ENCODE measurements at regions not wholly inside any gene's neighbourhood (a gene's known extent, or its start where the extent isn't known, plus 50 kb on each side); places are given as distances from the start of the nearest gene placed in this dataset.

DNA sequence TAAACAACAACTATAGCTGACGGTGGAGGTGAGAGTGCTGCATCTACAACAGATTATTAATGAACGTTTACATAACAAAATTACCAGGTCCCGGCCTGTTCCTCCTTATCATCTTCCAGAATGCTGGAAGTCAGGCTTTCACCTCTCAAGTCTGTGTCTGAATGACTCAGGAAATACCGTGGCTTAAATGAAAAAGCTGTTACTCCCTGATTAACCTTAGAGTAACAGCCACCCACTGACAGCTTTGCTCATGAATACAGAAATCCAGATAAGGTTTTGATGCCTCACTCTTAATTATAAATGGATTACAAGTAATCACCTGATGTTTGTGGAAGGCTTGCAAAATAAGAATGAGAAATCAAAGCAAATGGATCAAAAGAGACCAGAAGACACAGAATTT is 885.3 kb upstream of the CELF4 start:
- intact Hi-C loops (cut with DNase I): no loop called here
- DNase-seq (ENCODE audit: low spot score): no peak
- ATAC-seq: no peak

DNA sequence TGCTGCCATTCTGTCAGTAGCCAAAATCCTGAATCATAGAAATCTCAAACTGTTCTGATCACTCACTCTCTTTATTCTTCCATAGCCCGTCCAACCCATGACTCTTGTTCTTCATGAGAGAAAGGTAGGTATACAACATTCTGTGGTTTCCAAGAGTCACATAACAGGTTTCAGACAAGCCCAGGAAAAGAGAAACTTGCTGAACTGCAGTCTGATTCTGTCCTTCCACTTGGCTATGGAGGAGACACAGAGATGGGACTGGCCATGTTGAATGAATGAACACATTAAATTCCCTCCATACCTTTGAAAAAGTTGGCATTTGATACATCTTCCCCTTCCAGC is 880.2 kb upstream of the CELF4 start:
- ATAC-seq (no peak), DNase-seq (ENCODE audit: low spot score) (no peak)
- intact Hi-C loops (cut with DNase I): no loop called here

DNA sequence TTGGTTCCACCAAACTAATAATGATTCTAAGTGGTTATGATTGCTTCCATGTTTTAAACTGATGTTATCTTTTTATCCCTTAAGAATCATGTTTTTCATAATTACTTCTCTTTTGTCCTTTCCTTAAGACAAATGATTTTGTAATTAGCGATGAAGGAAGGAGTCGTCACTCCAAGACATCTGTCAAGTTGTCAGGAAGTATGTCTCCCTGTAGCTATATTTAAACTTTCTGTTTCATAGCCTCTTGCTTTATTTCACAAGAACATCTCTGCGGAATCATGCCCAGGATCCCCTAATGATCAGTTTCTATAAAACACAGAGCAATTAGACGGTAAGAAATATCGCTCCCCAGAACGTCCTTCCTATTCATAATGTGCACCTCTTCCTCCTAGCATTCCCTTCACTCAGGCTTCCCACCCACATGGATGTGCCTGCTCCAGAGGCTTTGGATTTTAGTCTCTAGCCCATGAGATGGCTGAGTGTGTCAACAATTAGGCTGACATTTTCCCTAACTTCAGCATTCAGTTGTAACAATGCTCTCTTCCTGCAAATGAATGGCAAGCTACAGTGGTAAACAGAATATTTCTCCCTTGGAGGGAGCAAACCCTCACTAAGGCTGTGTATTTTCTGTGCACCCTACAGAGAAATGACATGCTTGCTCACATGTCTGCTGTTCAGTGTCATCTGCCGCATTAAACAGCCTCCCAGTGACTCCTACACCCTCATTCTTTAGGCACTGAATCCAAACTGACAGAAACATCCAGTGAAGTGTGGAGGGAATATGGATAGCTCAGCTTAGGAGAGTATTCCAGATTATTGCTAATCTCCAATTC is 879.6 kb upstream of the CELF4 start:
- intact Hi-C loops (cut with DNase I): no loop called here
- no peak for ATAC-seq
- no peak for DNase-seq (ENCODE audit: low spot score)

DNA sequence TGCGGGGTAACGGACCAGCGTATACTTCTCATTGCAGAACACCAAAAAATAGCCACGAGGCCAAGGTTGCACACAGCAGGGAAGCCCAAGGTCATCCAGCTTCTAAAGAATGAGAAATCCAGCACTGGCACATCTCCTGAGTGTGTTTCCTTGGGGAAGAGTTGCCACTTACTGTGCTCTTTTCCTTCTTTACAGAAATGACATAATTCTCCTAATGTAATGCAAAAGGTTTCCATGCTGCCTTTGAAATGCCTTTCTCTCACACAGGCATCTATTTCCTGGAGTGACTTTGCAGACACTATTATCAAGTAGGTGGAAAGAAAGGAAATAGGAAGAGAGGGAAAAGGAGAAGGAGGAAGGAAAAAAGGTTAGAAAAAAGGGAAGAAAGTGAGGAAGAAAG is 862.1 kb upstream of the CELF4 start:
- no peak for ATAC-seq
- DNase-seq (ENCODE audit: low spot score): no peak
- intact Hi-C loops (cut with DNase I): no loop called here

DNA sequence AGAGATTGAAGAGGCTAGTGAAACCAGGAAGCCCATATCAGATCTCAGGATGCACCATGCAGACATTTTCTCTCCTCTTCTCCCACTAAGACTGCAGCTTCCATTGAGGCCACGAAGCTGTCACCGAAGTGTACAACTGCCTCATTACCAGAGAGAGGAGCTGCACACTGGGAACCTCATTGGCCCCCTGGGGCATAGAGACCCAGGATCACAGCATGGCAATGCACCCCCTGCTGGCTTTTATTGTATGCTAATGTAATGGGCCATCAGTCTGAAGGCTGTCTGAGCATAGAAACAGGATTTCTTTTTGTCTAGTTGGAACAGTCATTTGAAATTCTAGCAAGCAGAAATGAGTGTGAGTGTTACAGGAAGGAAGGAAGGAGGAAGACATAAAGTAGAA is 861.6 kb upstream of the CELF4 start:
- ATAC-seq (no peak), DNase-seq (ENCODE audit: low spot score) (no peak)
- intact Hi-C loops (cut with DNase I): no loop called here

DNA sequence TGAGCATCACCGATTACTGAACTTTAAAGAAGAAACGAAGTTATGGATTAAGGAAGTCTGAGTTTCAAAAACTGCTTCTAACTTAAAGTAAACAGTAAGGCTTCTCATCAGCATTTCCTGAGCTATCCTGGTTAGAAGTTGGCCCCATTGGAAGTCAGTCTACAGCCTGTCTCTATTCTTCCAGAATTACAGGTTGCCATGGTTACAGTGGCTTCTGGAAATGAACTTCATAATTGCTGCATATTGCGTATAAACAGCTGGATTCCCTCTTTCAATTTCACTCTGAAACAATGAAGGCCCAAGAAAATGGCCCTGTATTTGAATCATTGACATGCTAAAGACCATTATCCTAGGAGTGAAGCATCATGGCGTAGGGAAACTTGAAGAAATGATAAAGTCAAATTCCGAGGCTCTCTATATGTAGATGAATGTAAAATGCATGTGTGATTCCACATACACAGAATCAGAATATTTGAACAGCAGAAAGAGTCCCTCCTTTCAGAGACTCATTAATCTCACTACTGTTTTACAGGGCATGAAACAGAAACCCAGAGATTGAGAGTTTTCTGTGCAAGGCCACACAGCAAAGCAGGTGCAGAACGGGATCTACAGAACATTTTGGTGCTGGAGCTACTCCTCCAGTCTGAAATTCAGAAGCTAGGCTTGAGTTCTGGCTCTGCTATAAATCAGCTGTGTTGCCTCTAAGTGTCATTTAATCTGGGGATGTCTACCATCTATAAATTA is 856.4 kb upstream of the CELF4 start:
- DNase-seq (ENCODE audit: low spot score): no peak
- no peak for ATAC-seq
- intact Hi-C loops (cut with DNase I): no loop called here

DNA sequence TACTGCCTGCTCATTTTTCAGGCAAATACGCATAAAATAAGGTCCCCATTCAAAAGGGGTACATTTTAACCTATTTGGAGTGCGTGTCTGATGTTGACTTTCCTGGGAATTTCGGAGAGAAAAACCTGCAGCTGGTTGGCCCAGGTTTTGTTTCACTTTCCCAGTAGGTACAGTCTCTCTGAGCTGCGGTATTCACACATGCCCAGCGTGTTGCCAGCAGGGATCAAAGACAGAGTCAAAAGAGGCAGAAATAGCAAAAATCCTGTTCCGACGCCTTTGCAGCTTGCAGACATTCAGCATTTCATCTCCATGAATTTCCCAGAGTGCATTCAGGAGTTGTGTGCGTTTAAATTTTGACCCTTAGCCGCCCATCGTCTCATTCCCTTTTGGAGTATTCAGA is 855.4 kb upstream of the CELF4 start:
- no peak for DNase-seq (ENCODE audit: low spot score)
- intact Hi-C loops (cut with DNase I): no loop called here

DNA sequence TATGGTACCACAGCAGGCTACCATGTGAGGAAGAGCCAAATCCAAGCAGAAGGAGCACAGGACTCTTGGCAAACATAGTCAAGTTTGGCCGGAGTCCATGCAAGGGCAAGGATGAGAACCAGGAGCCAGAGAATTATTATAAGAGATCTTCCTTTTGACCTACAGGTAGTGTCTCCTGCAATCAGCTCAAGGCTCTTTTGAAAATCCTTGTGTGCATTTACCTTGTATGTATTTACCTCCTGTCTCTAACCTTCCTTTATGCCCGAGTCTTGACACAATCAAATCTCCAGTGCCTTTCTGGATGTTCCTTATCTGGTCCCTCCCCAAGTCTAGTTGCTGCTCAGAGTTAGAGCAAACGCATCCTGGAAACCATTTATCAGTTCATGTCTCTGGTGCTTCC is 855.0 kb upstream of the CELF4 start:
- no peak for DNase-seq (ENCODE audit: low spot score)
- intact Hi-C loops (cut with DNase I): no loop called here
- ATAC-seq: no peak

More for the DNA sequence above, 855.4 kb upstream of the CELF4 start:
- no peak for ATAC-seq

DNA sequence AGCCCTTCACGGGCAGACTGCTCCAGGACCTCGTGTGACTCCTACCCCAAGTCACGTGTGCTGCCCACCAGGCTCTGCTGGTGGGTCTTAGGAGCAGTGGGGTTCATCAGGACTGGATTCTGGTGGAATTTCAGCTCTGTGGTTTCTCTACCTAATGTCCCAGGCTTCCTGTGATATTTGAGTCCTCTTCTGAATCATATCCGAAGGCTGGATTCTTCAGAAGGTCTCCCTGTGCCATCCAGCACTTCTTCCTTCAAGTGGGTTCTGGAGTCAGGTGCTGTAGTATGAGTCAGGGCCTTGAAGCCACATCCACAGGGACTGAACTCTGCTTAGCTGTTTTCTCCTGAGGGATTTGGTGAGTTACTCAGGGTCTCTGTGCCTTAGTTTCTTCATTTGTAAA is 850.2 kb upstream of the CELF4 start:
- ATAC-seq (no peak), DNase-seq (ENCODE audit: low spot score) (no peak)
- intact Hi-C loops (cut with DNase I): loop anchor here (5.0 kb wide), 1 partner anchor 1424 kb away; no protein-coding TSS in a partner anchor

DNA sequence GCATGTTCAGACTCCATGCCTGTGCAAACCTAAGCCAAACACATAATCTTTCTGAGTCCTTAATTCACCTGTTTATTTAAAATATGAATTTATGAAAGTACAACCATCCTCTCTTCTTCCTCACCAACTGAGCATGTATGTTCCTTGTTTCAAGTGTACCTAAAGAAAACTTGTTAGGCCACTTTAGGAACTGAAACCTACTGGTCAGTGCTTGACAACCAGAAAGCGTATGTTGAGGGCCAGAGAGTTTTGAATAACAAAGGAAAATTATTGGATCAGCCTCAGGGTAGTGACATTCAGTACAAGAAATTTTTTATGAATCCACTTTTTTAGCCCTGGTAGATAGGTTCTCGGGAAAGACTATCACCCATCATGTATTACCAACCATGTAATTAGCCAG is 847.6 kb upstream of the CELF4 start:
- DNase-seq (ENCODE audit: low spot score): no peak
- no peak for ATAC-seq
- intact Hi-C loops (cut with DNase I): loop anchor here (5.0 kb wide), 1 partner anchor 61 kb away; no protein-coding TSS in a partner anchor

DNA sequence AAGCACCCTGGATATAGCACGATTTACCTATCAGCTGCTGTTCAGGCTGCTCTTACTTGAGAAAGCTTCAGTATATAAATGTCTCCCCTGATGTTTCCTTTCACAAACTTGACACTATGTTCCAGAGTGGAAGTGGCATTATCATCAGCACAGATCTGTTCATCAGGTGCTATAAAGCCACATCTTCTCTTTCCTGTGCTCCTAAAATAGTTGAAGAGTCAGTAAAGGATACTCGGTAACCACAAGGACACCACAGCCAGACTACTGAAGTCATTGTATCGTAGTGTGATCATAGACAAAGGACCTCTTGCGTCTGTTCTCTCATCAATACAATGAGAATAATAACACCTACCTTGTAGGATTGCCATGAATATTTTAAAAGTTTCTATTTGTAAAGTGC is 841.0 kb upstream of the CELF4 start:
- no peak for DNase-seq (ENCODE audit: low spot score)
- intact Hi-C loops (cut with DNase I): no loop called here
- ATAC-seq: no peak

DNA sequence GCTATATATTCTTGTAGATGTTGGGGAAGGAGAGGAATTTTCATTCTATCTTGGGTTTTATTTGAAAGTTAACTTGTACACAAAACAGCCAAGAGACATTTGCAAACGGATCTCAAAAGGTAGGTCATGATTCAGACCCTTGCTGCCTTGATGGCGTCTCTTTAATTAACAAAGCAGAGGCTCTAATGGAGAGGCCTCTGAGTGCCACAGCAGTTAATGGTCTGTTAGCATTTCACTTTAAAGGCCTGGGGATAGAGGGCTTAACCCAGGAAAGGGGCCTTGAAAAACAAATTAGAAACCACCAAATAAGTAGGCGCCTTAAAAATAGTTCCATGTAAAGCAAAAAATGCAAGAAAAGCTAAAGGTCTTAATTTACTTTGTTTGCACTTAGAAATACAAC is 836.9 kb upstream of the CELF4 start:
- DNase-seq (ENCODE audit: low spot score): no peak
- intact Hi-C loops (cut with DNase I): no loop called here
- ATAC-seq: no peak

DNA sequence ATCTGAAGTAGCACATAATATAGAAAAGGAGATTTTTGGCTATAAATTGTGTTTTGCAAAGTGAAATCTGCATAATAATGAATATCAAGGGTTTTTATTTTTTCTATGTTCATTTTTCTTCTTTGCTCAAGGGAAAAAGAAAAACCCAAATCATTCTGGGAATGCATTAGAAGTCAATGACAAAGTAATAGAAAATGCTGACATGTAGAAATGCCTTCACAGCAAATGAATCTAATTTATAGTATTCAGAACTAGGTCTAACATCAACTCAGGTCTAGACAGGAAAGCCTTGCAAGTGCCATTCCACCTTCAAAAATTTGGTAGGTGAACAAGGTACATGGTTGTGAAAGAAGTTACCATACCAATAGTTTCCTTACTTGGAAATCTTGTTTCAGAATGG is 831.5 kb upstream of the CELF4 start:
- intact Hi-C loops (cut with DNase I): no loop called here

DNA sequence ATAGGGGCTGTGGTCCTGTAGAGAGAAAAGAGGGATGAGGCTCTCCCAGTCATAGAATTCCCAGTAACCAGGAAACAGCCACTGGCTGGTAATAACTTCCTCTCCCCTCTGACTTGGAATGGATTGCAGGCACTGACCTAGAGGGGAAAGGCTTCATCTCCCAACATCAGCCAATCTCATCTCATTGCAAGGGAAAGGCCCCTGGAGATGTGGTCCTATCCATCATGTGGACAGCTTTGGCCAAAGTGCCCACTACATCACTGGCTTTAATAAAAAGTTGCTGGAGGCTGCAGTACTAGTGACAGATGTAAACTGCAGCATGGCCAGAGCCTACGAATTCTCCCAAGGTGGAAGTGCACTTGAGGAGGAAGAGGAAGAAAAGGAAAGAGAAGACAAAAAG is 820.5 kb upstream of the CELF4 start:
- intact Hi-C loops (cut with DNase I): no loop called here
- no peak for DNase-seq (ENCODE audit: low spot score)
- ATAC-seq: no peak

More for the DNA sequence above, 831.5 kb upstream of the CELF4 start:
- ATAC-seq (no peak), DNase-seq (ENCODE audit: low spot score) (no peak)

DNA sequence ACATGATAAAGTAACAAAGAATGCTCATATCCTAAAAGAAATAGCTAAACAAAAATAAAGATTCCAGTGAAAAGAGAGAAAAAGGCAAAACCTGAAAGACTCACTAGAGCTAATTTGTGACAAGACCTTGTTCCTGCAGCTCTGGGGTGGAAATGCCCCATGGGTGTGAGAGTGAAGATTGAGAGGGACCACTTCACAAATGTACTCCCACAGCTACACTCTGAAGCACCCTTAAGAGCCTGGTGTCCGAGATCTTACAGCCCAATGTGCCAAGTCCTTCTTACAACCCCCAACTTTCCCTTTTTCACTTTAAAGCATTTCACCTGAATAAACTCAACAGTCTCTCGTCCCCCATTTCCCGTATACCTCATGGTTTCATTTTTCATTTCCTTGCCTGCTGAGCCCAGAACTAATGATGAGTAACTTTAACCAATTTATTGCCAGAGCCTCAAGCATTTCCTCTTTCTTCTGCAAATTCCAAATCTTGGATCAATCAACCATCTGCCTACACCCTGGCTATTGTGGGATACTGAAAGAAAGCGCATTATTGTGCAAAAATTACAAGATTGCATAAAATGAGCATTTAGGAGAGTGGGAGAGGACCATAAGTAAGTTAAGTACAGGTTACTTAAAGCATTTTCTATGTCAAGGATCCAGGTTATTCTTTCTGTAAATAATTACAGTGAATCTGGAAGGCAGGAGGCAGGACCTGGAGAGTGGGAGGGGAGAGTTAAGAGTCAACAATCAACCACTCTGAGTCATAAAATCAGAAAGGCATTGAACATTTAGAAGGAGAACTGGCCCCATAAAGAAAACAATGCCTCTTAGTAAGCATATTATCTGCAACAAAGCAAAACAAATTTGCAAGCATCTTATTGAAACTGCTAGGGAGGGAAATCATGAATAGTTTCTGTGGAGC is 804.4 kb upstream of the CELF4 start:
- intact Hi-C loops (cut with DNase I): no loop called here
- no peak for DNase-seq (ENCODE audit: low spot score)
- ATAC-seq: no peak

DNA sequence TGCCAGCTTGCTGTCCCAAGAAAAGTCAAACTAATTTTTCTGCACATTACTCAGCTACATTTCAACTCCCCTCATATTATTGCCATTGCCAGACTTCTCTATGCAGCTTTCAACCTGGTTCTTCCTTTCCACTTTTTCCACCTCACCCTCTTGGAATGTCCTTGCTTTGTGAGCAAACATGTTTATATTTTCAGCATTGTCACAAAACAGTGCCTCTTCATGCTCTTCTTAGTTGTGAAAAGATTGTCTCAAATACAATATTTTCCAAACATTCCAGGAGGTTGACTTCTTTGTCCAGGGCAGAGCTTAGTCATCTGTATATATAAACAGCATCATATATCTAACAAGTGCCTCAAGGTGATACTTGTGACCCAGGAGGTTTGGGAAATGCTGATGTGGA is 803.3 kb upstream of the CELF4 start:
- intact Hi-C loops (cut with DNase I): no loop called here
- ATAC-seq: no peak
- no peak for DNase-seq (ENCODE audit: low spot score)

DNA sequence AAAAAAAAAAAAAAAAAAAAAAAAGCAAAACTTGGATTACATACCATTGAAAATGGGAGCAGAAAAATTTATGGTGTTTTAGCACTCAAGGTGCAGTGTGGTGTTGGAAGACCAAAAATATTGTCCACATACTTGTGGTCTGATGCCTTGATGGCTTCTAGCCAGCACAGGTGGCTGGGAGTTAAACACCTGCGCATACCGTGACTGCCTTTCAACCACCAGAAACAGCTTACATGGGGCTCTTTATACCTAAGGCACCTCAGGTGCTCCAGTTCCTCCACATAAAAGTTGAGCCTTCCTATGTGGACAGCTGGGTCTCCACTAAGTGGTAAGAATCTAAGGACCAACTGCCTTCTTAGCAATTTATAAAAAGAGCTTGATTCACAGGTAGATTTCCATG is 802.6 kb upstream of the CELF4 start:
- intact Hi-C loops (cut with DNase I): no loop called here
- DNase-seq (ENCODE audit: low spot score) (no peak), ATAC-seq (no peak)

DNA sequence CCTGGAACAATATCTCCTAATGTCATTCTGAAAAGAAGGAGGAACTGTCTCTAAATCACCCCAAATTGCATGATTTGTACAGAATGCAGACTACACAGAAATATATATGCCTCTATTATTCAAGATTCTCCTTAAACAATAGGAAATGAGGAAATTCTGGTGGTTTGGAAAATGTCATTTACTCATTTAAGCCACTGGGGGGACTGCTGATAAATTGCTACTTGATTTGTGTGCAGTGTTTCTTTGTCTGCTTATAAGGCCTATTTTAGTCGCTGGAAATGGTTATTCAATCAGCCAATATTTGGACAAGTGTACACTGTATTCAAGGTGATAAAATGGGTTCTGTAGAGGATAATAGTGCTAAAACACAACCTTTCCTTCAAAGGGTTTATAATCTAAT is 801.9 kb upstream of the CELF4 start:
- intact Hi-C loops (cut with DNase I): no loop called here
- no peak for ATAC-seq
- no peak for DNase-seq (ENCODE audit: low spot score)

DNA sequence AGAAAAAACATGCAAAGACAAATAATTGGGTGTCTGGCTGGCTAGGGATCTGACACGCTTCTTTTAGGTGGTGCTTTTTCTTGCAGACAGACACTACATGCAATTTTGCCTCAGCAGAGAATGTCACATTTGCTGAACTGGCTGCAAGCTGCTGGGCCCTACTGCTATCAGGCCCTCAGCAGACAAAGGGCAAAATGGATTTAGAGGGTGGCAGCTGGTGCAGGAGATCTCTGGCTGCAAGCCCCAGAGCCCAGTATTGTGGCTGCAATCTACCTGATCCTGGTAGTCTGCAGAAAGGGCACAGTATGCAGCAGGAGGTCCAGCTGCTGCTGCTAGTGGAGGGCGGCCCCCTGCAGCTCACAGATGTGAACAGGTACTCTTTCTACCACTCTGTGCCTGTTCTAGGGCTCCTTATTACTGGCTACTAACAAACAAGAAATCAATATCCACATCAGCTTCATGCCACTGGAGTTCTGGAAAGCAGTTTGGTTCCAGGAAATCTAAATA is 796.7 kb upstream of the CELF4 start:
- no peak for ATAC-seq
- intact Hi-C loops (cut with DNase I): no loop called here
- no peak for DNase-seq (ENCODE audit: low spot score)
